Activated CD4-positive, alpha-beta T cell treated with anti-CD3 and anti-CD28 coated beads, Interleukin-10, Interleukin-2, amounts not matched to agents 100 ng/mL and 50 ng/mL, durations not matched to agents 16 hours and 8 hours (primary cell): ENCODE measurements at regions not wholly inside any gene's neighbourhood (a gene's known extent, or its start where the extent isn't known, plus 50 kb on each side); places are given as distances from the start of the nearest gene placed in this dataset.
"Not testable (repeated sequence)": the region's sequence is repeated elsewhere in the genome, so short reads cannot be mapped to it uniquely, and the experiment has no call there.

ENCODE experiments used
- DNase-seq: peaks from one replicate; pipeline ENCODE4 v3.0.0-alpha.2; 2020

DNA sequence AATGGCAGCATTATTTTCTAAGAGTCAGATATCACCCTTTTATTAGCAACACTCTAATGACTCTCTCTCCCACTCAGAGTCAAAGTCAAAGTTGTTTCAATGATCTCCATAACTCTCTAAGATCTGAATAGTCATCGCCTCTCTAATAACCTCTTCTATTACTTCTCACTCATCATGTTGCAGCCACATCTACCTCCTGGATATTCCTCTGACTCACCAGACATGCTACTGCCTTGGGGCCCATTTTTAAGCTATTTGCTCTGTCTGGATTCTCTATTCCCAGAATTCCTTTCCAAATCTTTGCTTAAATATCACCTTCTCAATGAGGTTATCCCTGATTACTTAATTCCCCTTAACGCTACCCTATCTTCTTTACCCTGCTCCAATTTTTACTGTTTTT lies 391.8 kb upstream of the MAGEB16 start:
- DNase-seq, result no peak

DNA sequence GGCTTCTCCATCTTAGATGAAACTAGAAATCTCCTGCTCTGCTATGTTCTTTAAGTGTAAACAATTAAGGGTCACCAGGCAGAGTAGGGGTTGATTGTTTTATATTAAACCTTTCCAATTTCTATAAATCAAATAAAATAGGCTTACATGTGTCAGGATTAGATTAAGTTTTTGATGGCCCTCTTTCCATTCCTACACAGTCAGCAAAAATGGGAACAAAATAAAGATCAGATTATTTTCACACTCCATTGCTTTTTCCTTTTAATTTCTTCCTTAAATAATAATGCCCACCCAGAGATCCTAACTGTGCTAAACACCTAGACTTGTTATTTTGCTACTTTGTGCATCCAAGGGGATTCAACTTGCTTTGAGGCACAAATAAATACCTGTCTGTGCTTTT lies 381.4 kb upstream of the MAGEB16 start:
- no peak for DNase-seq

DNA sequence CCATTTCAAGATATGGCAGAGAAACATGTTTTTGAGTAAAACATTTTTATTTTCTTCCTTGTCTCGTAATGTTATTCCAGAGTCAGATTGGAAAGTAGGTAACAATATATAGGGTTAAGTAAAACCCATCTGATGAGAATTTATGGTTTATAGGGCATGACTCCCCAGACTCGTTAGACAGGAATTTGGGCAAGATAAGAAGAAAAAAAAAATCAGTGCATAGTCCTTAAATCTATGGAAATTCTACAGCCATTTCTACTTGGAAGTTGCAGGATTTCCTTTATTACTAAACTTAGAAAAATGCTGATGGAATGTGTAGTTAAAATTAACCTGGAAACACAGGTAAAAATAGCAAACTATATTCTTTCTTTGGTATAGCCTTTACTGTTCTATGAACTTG lies 366.1 kb upstream of the MAGEB16 start:
- no peak for DNase-seq

- DNase-seq, result no peak
Measured at GRCh38 chrX:35439034-35439660, 359.0 kb upstream of the MAGEB16 start.

- DNase-seq, result no peak
Measured at GRCh38 chrX:35439692-35440091, 358.4 kb upstream of the MAGEB16 start.

DNA sequence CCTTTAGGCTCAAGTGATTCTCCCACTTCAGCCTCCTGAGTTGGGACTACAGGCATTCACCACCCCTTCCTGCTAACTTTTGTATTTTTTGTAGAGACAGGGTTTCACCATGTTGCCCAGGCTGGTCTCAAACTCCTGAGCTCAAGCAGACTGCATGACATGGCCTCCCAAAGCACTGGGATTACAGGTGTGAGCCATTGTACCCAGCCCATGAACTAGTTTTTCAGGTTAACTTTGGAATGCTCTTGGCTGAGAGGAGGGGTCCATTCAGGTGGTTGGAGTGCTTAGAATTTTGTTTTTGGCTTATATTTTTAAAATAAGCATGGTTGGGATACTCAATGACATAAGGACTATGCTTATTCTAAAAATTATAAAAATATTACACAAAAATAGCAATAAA lies 355.7 kb upstream of the MAGEB16 start:
- no peak for DNase-seq

DNA sequence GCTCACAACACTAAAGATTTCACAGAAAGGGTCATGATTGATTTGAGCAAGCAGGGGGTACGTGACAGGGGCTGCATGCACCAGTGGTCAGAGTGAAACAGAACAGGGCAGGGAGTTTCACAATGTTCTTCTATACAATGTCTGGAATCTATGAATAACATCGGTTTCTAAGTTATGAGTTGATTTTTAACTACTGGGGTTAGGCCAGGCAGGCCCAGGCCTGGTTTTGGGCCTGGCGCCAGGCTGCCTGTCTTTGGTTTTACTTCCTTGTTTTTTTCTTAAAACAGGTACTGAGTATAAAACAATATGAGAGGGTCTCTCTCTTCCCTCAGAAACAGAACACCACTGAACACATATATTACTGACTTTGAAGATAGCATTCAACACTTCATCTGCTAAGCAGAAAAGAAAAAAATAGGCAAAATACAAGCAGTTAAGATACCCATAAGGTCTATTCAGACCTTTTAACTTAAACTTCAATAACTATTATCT lies 355.0 kb upstream of the MAGEB16 start:
- not testable (repeated sequence) for DNase-seq

DNA sequence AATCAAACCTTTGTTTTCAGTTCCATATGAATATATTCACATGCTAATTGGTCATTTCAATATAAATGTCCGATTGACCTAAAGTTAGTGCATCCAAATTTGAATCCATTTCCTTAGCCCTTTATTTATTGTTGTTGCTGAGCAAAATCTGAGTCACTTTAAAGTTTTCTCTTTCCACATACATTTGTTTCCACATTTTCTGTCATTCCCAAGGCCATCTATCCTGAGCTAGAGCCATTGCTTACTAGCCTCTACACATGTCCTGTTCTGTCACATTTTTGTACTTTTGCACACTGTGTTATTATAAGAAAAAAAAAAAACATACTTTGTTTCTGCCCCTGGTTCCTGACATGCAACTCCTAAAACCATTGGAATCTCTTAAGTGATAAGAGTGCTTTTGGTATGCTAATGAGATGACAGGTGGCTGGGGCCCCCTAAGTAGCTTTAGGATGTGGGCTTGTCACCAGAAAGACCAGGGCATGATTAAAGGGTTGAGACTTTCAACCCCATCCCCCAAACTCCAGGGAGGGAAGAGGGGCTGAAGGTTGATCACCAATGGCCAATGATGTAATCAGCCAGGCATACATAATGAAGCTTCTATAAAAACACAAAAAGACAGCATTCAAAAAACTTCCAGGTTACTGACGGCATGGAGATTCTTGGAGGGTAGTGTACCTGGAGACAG lies 353.3 kb upstream of the MAGEB16 start:
- no peak for DNase-seq

DNA sequence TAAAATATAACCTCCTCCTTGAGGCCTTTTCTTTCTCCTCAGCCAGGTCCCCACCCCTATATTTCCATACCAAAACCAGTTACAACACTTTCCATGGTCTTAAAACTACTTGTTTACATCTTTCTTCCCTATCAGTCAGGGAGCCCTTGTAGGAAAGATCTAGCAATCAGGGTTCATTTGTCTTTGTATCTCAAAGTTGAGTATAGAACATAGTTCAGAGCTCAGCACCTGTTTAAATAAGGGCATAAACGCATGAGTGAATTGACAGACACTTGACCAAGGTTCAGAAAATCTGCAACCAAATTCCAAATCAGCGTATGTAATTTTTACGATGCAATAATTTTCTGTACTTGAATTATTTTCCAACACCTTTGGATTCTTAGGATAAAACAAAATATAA lies 352.2 kb upstream of the MAGEB16 start:
- no peak for DNase-seq

DNA sequence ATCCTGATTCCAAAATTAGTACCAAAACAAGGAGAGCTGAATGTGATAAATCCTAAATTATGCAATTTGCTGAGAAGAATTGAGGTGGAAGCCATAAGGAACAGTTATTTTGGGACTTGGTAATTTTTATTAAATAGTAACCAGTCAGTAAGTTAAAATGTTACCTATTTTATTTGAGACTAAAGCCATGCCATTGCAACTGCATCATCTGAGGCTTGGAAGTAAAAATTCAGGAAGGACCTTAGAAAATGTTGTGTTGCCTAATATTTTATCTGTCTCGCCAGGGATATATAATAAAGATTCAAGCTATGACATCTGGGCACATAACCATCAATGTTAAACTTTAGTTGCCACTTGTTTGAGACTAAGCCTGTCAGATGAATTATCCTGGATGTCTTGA lies 341.3 kb upstream of the MAGEB16 start:
- DNase-seq, result no peak

DNA sequence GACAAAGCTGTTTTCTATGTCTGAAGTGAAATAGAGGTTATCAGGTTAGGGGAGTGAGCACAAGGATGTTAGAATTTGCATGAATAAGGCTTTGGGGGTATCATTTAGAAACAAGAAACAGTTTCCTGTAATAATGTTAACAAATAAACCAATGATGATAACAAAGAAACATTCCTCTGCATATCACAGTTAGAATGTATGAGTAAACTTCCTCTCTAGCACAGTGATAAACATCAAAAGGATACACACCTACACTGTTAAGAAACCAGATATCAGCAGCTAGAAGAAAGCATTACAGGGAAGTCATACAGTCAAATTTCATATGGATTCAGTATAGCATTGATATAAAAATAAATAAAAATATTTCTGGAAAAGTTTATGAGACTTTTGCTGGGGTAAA lies 340.0 kb upstream of the MAGEB16 start:
- DNase-seq, result no peak

GRCh38 chrX:35461164-35461563 lies 337.0 kb upstream of the MAGEB16 start:
- DNase-seq, result no peak

GRCh38 chrX:35496671-35497070 lies 301.5 kb upstream of the MAGEB16 start:
- not testable (repeated sequence) for DNase-seq

DNA sequence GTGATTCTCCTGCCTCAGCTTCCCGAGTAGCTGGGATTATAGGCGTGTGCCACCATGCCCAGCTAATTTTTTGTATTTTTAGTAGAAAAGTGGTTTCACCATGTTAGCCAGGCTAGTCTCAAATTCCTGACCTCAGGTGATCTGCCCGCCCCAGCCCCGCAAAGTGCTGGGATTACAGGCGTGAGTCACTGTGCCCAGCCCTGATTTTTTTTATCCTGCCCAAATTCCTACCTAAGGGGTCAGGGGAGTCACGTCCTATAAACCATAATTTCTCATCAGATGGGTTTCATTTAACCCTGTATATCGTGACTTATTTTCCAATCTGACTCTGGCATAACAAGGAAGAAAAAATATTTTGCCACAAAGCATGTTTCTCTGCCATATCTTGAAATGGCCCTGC lies 300.7 kb upstream of the MAGEB16 start:
- not testable (repeated sequence) for DNase-seq

- no peak for DNase-seq
Measured at GRCh38 chrX:35499071-35499862, 298.9 kb upstream of the MAGEB16 start.

- DNase-seq, result no peak
Measured at GRCh38 chrX:35507701-35508100, 290.4 kb upstream of the MAGEB16 start.

GRCh38 chrX:35548003-35548402 lies 250.1 kb upstream of the MAGEB16 start:
- not testable (repeated sequence) for DNase-seq

GRCh38 chrX:35557916-35558315 lies 240.2 kb upstream of the MAGEB16 start:
- no peak for DNase-seq

GRCh38 chrX:35561985-35562384 lies 236.2 kb upstream of the MAGEB16 start:
- no peak for DNase-seq

GRCh38 chrX:35562395-35562794 lies 235.7 kb upstream of the MAGEB16 start:
- DNase-seq, result no peak

GRCh38 chrX:35590210-35590609 lies 207.9 kb upstream of the MAGEB16 start:
- no peak for DNase-seq

GRCh38 chrX:35611562-35611961 lies 186.6 kb upstream of the MAGEB16 start:
- DNase-seq, result not testable (repeated sequence)

DNA sequence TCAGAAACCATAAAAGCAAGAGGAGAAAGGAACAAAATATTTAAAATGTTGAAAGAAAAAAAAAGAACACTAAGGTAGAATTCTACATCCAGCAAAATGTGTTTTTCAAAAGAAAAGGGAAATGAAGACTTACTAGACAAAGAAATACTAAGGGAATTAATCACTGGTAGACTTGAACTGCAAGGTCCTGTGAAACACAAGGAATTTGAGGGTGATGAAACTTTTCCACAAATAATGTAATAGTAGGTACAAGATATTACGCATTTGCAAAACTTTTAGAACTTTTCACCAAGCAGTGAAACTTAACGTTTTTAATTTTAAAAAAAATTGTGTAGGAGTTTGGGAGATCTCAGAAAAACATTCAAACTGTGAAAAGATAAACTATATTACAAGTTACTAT lies 180.3 kb upstream of the MAGEB16 start:
- no peak for DNase-seq

DNA sequence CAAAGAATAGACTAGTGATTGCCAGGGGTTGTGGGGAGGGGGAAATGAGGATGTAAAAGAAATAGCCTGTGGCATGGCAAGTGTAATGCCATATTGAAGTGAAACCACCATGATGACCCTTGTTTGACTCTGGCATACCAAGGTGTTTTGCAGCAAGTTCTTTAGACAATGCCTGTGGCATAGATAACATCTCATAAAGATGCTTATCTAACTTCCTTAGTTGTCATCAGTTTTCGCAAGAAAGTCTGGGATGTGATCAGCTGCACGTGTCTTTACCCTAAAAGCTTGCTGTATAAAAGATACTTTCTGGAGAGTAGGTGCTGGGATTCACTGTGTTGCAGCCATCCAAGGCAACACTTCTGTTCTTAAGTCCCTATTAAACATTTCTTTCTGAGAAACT lies 176.1 kb upstream of the MAGEB16 start:
- no peak for DNase-seq
